GM13977 (cell line): ENCODE measurements at regions not wholly inside any gene's neighbourhood (a gene's known extent, or its start where the extent isn't known, plus 50 kb on each side); places are given as distances from the start of the nearest gene placed in this dataset.

Experiments used
- DNase-seq: peaks from one replicate; pipeline ENCODE4 v3.0.0; 2012; ENCODE audit warnings: low spot score
- in situ Hi-C: fragments of 300-500 bp; cut with MboI; formaldehyde crosslinking; loops from one replicate; pipeline ENCODE4 v1.12.0; 2022; ENCODE audit warnings: low sequenced_read_pairs, low pct_unique_long_range_greater_than_20kb, mixed read lengths, inconsistent platforms; ENCODE audit not compliant: unreplicated experiment
- TF ChIP-seq, protein P1 (sequence below): IDR thresholded peaks from 2 replicates; pipeline ENCODE4 v1.5.1; 2012; ENCODE audit warnings: mild to moderate bottlenecking, control low read depth; ENCODE audit not compliant: insufficient read depth; ENCODE audit errors: extremely low read depth, missing control alignments

DNA sequence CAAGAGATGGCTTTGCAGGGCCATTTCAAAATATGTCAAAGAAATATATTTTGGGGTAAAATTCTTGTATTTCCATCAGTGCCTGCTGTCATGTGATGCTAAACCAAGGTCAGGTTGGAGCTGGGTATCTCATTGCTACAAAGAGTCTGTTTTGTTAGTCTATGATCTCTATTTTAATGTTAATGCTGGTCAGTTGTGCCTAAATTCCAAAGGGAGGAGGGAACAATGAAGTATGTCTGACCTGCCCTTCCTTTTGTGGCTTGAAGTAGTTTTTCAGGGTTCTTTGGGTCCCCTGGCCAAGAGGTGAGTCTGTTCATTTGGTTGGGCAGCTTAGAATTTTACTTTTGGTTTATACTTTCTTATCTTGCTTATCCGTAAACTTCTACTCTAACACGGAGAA lies 61.6 kb upstream of the DYNAP start:
- TF ChIP-seq, protein P1, sequence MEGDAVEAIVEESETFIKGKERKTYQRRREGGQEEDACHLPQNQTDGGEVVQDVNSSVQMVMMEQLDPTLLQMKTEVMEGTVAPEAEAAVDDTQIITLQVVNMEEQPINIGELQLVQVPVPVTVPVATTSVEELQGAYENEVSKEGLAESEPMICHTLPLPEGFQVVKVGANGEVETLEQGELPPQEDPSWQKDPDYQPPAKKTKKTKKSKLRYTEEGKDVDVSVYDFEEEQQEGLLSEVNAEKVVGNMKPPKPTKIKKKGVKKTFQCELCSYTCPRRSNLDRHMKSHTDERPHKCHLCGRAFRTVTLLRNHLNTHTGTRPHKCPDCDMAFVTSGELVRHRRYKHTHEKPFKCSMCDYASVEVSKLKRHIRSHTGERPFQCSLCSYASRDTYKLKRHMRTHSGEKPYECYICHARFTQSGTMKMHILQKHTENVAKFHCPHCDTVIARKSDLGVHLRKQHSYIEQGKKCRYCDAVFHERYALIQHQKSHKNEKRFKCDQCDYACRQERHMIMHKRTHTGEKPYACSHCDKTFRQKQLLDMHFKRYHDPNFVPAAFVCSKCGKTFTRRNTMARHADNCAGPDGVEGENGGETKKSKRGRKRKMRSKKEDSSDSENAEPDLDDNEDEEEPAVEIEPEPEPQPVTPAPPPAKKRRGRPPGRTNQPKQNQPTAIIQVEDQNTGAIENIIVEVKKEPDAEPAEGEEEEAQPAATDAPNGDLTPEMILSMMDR, result no peak
- in situ Hi-C loops, result no loop called here
- DNase-seq, result no peak

DNA sequence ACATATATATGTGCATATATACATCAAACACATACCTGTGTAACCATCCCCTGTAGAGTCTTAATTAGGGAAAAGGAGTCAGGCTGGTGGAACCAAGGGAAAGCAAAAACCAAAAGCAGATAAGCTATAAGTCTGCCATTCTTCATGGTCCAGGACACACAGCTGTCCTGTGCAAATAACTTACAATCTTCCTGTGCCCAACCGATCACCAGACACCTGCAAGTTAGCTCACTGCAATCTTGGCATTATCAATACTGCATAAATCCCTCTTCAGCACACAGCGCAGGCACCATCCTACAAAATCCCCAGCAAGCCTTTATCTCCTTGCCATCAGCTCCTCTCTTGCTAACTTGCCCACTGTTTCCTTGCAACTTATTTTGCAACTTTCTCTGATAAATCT lies 60.8 kb upstream of the DYNAP start:
- DNase-seq, result no peak
- TF ChIP-seq, protein P1, result no peak
- in situ Hi-C loops, result no loop called here

DNA sequence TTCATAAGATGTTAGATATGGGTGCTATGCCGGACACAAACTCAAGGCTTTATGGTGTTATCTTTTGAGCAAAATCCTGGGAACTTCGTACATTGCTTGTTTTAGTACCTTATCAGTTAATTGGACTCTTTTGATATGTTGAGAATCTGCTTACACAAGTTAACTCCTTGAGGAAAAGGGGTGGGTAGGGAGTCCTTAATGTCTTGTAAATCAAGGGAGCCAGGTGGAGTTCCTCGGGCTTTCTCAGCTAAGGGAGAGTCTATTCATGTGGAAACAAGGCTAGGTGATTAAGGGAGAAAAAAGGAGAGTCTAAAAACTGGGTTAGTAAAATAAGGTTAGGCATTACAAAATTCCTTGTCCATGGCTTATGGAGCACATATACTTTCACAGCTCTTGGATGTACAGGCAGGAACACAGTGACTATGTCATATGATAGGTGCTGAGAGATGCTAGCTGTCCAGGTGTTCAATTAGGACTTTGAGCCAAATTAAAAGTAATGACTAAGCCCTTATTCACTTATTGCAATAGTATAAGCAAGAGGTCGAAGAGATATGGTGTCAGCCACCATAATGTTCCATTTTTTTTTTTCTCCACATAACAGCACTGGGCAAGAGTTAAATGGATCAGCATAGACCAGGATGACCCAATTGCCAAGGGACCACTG lies 59.5 kb upstream of the DYNAP start:
- in situ Hi-C loops, result no loop called here
- no peak for DNase-seq
- TF ChIP-seq, protein P1, result no peak

DNA sequence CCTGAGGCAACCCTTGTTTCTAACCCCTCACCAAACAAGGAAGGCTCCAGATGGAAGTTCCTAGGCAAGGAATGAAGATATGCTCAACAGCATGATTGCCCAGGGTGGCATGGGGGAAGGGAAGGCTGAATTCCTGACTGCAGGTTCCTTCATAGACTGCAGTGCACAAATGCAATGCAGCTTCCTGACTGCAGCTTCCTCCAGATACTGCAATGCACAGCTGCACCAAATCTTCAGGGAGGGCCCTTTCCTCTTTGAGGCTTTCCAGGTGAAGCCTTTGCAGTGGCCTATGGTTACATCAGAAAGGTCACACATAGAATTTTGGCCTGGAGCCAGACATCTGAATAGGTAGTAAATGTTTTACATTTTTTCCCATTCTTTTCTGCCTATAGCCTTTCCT lies 58.8 kb upstream of the DYNAP start:
- TF ChIP-seq, protein P1, result no peak
- no peak for DNase-seq

DNA sequence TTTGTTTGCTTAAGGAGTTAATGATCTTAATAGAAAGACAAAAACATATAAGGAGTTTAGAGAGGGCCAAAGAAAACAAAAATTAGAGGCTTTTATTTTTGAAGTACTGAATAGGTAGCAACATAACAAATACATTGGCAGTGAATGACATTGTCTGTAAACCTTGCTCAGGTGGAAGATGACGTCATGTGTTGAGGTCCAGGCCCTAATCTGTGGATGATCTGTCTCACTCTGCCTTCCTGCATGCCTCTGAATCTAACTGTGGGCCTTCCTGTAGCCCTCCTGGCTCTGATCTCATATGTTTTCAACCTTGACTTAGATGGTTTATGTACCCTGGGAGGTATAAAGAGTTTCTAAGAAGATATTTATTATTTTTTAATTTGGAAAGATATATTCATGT lies 58.1 kb upstream of the DYNAP start:
- DNase-seq, result no peak
- in situ Hi-C loops, result no loop called here
- TF ChIP-seq, protein P1, result no peak

More for the DNA sequence above, 58.8 kb upstream of the DYNAP start:
- in situ Hi-C loops, result no loop called here
